Superior temporal gyrus (tissue), 1 donor: ENCODE measurements at regions not wholly inside any gene's neighbourhood (a gene's known extent, or its start where the extent isn't known, plus 50 kb on each side); places are given as distances from the start of the nearest gene placed in this dataset.

Experiments
- DNase-seq: peaks from one replicate; pipeline ENCODE4 v3.0.0-alpha.2; 2016; ENCODE audit errors: extremely low spot score

GRCh38 chr14:87000081-87000480 lies 992.9 kb downstream of the GALC start:
- no peak for DNase-seq

- no peak for DNase-seq
Observed at GRCh38 chr14:86999036-86999435, 993.9 kb downstream of the GALC start.

GRCh38 chr14:86997271-86997670 lies 995.7 kb downstream of the GALC start:
- DNase-seq = no peak

DNA sequence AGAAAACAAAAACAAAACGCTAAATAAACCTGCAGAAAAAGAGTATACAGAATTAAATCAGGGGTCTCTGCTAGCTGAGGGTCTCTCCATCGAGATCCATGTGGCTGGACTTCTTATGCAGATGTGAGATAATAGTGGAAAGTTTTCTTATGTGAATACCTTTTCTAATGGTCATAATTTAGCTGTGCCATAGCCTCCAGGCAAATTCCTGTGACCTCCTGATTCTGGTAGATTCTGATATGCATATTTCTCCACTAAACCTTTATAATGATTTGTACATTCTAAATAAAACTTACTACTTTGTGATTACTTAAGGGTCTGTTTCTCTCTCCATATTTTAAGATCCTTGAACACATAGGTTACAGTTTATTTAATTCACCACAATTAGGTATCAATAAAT lies 1002.6 kb downstream of the GALC start:
- no peak for DNase-seq

GRCh38 chr14:86989285-86989684 lies 1003.7 kb downstream of the GALC start:
- no peak for DNase-seq

- no peak for DNase-seq
Observed at GRCh38 chr14:86987966-86988365, 1005.0 kb downstream of the GALC start.

GRCh38 chr14:86973177-86973576 lies 1019.8 kb downstream of the GALC start:
- DNase-seq = no peak

GRCh38 chr14:86971292-86971691 lies 1021.7 kb downstream of the GALC start:
- DNase-seq = no peak

DNA sequence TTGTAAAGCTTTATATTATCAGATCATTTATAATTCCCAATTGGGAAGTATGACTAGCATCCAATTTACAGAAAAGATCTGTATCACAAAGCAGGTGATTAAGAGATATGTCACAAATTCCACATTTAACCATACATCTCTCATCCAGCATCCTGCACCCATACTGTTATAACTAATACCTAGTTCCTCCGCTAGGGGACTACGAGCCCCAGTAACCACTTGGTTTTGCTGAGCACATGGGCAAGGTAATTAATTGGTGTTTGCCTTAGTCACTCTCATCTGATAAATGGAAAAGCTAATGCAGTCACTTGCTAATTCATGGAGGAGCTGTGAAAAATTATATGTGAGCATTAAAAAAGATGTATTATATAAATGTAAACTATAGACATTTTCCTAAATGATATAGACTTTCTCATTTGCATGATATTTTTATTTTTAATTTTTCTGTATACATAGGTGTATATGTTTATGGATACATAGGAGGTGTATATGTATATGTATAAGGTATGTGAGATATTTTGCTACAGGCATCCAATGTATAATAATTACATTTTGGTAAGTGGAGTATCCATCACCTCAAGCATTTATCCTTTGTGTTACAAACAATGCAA lies 1031.8 kb downstream of the GALC start:
- DNase-seq = no peak

DNA sequence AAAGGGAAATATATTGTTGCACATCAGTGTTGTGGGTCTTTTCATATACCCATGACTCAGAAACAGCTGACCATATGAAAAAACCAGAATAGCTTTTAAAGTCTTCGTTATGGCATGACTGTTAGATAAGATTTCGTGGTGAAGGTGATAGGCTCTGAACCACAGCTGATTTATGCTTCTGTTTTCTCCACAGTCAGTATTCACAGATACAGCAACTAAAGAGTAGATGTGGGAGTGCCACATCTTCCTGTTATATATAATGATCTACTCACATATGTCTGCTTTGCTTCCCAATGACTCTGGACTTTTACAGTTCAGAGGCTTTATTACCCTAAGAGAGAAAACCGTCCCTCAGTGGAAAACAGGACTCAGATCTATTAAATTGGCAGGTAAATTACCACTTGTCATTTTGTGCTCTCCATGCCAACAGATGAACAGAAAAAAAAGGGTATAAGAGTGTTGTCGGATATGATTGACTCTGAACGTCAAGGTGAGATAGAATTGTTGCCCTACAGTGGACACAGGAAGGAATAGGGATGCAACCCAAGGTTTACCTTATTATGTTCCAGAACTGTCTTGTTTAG lies 1037.1 kb downstream of the GALC start:
- no peak for DNase-seq

GRCh38 chr14:86954623-86955022 lies 1038.4 kb downstream of the GALC start:
- no peak for DNase-seq

GRCh38 chr14:86946446-86946845 lies 1046.5 kb downstream of the GALC start:
- no peak for DNase-seq

DNA sequence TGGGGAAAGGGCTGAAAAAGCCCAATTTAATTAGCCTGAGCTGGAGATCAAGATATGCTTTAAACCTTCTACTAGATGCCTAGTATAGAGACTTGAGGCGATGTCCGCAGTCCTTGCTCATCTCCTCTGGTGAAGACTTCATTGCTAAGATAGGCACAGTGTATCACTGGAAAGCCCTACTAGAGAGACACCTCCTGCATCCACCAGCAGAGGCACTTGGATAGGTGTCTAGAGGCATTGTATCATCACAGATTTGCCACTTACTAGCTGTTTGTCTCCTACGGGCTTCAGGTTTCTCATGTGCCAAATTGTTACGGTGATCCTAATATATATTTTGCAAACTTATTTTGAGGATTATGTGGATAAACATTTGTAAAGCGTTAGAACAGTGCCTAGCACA lies 1048.5 kb downstream of the GALC start:
- DNase-seq = no peak

- no peak for DNase-seq
Observed at GRCh38 chr14:86943391-86944365, 1049.3 kb downstream of the GALC start.

DNA sequence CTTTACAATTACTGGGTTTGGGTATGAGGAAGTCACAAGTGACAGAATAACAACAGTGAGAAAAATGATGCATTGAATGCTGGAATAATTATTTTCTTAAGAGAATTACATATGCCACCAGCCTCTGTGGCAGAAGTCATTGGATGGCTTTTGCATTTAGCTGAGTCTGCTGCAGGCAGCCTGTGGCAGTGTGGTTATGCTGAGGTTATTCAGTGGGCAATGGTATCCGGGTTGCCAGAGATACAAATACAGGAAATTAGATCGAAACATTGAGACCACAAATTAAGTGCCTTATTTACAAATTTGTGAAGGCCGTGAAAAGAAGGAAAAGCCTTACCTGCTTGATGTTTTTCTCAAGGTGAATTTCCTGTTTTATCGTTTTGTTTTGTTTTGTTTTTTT lies 1050.0 kb downstream of the GALC start:
- DNase-seq = no peak

DNA sequence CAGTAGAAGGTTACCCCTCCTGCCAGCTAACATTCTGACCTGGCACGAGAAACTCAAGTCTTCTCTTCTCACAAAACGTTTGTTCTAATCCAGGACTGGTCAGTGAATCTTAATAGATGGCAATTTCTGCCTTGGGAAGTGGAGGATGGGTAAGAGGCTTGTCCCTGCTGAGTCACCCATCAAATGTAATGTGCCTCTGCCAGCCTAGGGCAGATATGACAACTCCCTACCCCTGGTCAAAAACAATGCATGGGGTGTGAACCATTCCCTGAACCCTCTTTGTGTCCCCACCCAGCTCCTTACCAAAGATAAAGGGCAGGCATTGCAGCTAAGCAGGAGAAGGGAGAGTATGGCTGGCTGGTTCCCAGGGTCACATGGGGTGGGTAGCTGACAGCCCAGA lies 1052.9 kb downstream of the GALC start:
- DNase-seq = no peak

- no peak for DNase-seq
Observed at GRCh38 chr14:86938320-86938719, 1054.7 kb downstream of the GALC start.

- DNase-seq = no peak
Observed at GRCh38 chr14:86936556-86936955, 1056.4 kb downstream of the GALC start.

GRCh38 chr14:86935241-86935885 lies 1057.6 kb downstream of the GALC start:
- DNase-seq = no peak

DNA sequence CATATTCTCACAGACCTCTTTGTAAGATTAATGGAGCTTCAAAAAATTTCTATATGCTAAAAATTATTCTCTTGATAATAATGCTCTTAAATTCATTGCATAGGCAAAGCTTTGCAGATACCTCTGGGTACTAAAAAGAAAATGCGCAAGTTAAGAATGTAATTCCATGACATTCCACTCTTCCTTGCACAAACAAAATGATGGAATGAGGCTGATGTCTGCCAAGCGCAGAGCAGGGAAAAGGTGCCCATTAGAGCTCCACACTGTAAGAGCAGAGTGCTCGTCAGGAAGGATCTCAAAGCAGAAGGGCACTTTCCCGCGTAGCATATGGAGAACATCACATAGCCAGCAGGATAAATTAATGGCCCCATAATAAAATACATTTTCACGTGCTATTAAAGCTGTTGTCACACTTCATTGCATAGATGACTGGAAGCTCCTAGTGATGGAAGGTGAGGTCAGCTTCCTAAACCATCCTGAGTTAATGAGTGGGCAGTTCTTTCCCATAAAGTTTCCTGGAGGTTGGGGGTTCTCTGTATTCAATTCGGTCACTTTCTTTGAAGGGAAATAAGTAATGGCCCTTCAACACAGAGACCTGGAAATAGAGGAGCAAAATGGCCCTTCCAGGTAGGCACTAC lies 1058.9 kb downstream of the GALC start:
- no peak for DNase-seq

DNA sequence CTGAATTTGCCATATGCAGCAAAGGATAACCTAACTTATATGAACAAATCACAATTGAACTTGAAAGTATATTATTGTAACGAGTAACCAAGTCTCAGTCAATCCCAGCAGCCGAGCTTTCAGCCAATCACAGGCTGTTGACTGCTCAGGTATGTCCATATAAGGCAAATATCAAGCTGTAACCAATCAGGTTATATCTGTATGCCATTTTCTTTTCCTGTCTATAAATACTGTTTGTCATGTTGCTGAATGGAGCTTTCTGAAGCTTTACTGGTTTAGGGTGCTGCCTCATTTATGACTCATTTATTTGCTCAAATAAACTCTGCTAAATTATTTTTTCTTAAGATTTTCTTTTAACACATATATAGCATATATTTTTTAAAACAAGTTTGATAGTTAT lies 1059.5 kb downstream of the GALC start:
- no peak for DNase-seq

DNA sequence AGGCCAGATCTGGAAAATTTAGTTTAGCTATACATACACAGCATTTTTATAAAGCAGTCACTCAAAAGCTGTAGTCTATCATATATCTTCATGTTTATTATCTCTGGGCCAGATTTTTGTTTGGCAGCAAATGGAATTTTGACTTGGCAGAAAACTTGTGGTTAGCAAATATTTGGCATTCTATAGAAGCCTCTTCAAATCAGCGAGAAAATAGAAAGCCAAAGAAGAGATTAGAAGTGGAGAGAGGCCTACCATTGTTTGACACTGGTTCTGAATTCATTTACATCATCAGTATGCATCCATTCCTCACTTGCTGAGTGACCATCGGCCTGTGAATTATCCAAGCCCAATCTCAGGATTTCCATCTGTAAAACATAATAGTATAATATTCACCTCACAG lies 1077.6 kb downstream of the GALC start:
- DNase-seq = no peak
